ENCODE measurements at regions not wholly inside any gene's neighbourhood (a gene's known extent, or its start where the extent isn't known, plus 50 kb on each side); places are given as distances from the start of the nearest gene placed in this dataset.
"Not testable (repeated sequence)": the region's sequence is repeated elsewhere in the genome, so short reads cannot be mapped to it uniquely, and the experiment has no call there.

GRCh38 chr9:102506406-102506805 lies 488.7 kb upstream of the CYLC2 start:
- no peak for DNase-seq (ENCODE audit: low spot score)

- no peak for DNase-seq (ENCODE audit: low spot score)
Measured at GRCh38 chr9:102499468-102499867, 495.7 kb upstream of the CYLC2 start.

- no peak for DNase-seq (ENCODE audit: low spot score)
Measured at GRCh38 chr9:102497709-102498108, 497.4 kb upstream of the CYLC2 start.

GRCh38 chr9:102486976-102487375 lies 508.2 kb upstream of the CYLC2 start:
- DNase-seq (ENCODE audit: low spot score) = not testable (repeated sequence)

GRCh38 chr9:102483651-102484050 lies 511.5 kb upstream of the CYLC2 start:
- peak; percentile 19 for DNase-seq (ENCODE audit: low spot score)

GRCh38 chr9:102482776-102483175 lies 512.4 kb upstream of the CYLC2 start:
- no peak for DNase-seq (ENCODE audit: low spot score)

GRCh38 chr9:102479191-102479590 lies 515.9 kb upstream of the CYLC2 start:
- no peak for DNase-seq (ENCODE audit: low spot score)

GRCh38 chr9:102474357-102474756 lies 520.8 kb upstream of the CYLC2 start:
- no peak for DNase-seq (ENCODE audit: low spot score)

GRCh38 chr9:102469430-102469829 lies 525.7 kb upstream of the CYLC2 start:
- not testable (repeated sequence) for DNase-seq (ENCODE audit: low spot score)

- no peak for DNase-seq (ENCODE audit: low spot score)
Measured at GRCh38 chr9:102461156-102461819, 533.8 kb upstream of the CYLC2 start.

GRCh38 chr9:102459828-102460227 lies 535.3 kb upstream of the CYLC2 start:
- DNase-seq (ENCODE audit: low spot score) = no peak

- DNase-seq (ENCODE audit: low spot score) = no peak
Measured at GRCh38 chr9:102456562-102456961, 538.6 kb upstream of the CYLC2 start.

GRCh38 chr9:102445906-102446305 lies 549.2 kb upstream of the CYLC2 start:
- DNase-seq (ENCODE audit: low spot score) = no peak

- no peak for DNase-seq (ENCODE audit: low spot score)
Measured at GRCh38 chr9:102445181-102445747, 549.9 kb upstream of the CYLC2 start.

GRCh38 chr9:102439583-102439982 lies 555.5 kb upstream of the CYLC2 start:
- DNase-seq (ENCODE audit: low spot score) = no peak

GRCh38 chr9:102436599-102436998 lies 558.5 kb upstream of the CYLC2 start:
- not testable (repeated sequence) for DNase-seq (ENCODE audit: low spot score)

GRCh38 chr9:102435427-102435826 lies 559.7 kb upstream of the CYLC2 start:
- DNase-seq (ENCODE audit: low spot score) = no peak

- no peak for DNase-seq (ENCODE audit: low spot score)
Measured at GRCh38 chr9:102434545-102434944, 560.6 kb upstream of the CYLC2 start.

- DNase-seq (ENCODE audit: low spot score) = no peak
Measured at GRCh38 chr9:102428305-102428704, 566.8 kb upstream of the CYLC2 start.

- DNase-seq (ENCODE audit: low spot score) = not testable (repeated sequence)
Measured at GRCh38 chr9:102416251-102416650, 578.9 kb upstream of the CYLC2 start.

- no peak for DNase-seq (ENCODE audit: low spot score)
Measured at GRCh38 chr9:102405218-102405867, 589.8 kb upstream of the CYLC2 start.

- DNase-seq (ENCODE audit: low spot score) = no peak
Measured at GRCh38 chr9:102403514-102403913, 591.6 kb upstream of the CYLC2 start.

- no peak for DNase-seq (ENCODE audit: low spot score)
Measured at GRCh38 chr9:102398205-102398604, 596.9 kb upstream of the CYLC2 start.
